K562 (cell line): ENCODE measurements at regions not wholly inside any gene's neighbourhood (a gene's known extent, or its start where the extent isn't known, plus 50 kb on each side); places are given as distances from the start of the nearest gene placed in this dataset.
"Not testable (repeated sequence)": the region's sequence is repeated elsewhere in the genome, so short reads cannot be mapped to it uniquely, and the experiment has no call there.

Experiments
- CBX2 ChIP-seq: fragments of 200-600 bp; sonication (generic); IDR thresholded peaks from one replicate; pipeline ENCODE4 v1.6.1; 2012; ENCODE audit warnings: mild to moderate bottlenecking, low read length, inconsistent platforms; ENCODE audit not compliant: insufficient read depth, poor library complexity, severe bottlenecking
- EWSR1 ChIP-seq: fragments of 450-650 bp; IDR thresholded peaks from 2 replicates; pipeline ENCODE4 v1.6.1; 2018; ENCODE audit warnings: borderline replicate concordance, mild to moderate bottlenecking, low read depth, moderate library complexity; ENCODE audit not compliant: partially characterized antibody
- LARP7 ChIP-seq: fragments of 450-650 bp; IDR thresholded peaks from 2 replicates; pipeline ENCODE4 v1.6.1; 2016
- MTA2 ChIP-seq: fragments of 450-650 bp; IDR thresholded peaks from 2 replicates; pipeline ENCODE4 v1.6.1; 2016; ENCODE audit warnings: low read depth
- POLR2A ChIP-seq: fragments of 450-650 bp; conservative IDR thresholded peaks from 2 replicates; pipeline ENCODE4 v1.6.1; 2016
- RCOR1 ChIP-seq, 2 experiments: IDR thresholded peaks; 2 replicates each; pipeline ENCODE4 v1.6.1; 2012; ENCODE audit warnings: low read depth in 2 of 2, low read length in 2 of 2, borderline replicate concordance in 1 of 2, improper control_type of control experiment in 1 of 2

- not testable (repeated sequence) for TF ChIP-seq LARP7; RCOR1 (IDR thresholded peaks at IDR 0.05; ENCODE audit: borderline replicate concordance in 1 of 2, low read depth in 2 of 2, low read length in 2 of 2); MTA2; EWSR1; POLR2A; CBX2
Observed at GRCh38 chr15:79744485-79744884, 152.3 kb downstream of the MTHFS start.
